Ishikawa (cell line): ENCODE measurements at regions not wholly inside any gene's neighbourhood (a gene's known extent, or its start where the extent isn't known, plus 50 kb on each side); places are given as distances from the start of the nearest gene placed in this dataset.

Source experiments
- EP300 ChIP-seq: IDR thresholded peaks from 2 replicates; pipeline ENCODE4 v1.6.1; 2012; ENCODE audit warnings: borderline replicate concordance
- TAF1 ChIP-seq: IDR thresholded peaks from 2 replicates; pipeline ENCODE4 v1.6.1; 2012; ENCODE audit warnings: low read depth, mild to moderate bottlenecking

DNA sequence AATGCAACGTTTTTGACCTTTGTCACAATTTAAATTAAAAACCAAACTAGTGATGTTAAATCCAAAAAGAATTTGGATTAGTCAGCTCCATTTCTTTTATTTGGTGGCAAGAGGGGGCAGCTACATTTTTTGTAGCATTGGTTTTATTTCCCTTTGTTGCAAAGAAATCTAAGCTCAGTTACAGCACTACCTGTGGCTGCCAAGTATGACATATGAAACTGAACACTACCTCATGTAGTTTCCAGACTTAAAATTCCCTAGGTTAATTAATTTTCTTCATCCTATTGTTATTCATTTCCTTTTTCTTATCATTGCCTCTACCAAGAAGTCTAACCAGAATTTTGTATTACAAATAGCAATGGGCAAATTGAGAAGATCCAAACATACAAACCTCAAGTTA is 393.5 kb downstream of the BRINP1 start:
- TF ChIP-seq EP300, result no peak
- no peak for TF ChIP-seq TAF1
